MCF 10A (cell line): ENCODE measurements at regions not wholly inside any gene's neighbourhood (a gene's known extent, or its start where the extent isn't known, plus 50 kb on each side); places are given as distances from the start of the nearest gene placed in this dataset.

Source experiments
- BruUV-seq: library from RNA; stranded (reverse); fragments of 400-500 nt; replicated peaks from 2 replicates; lab custom pipeline; 2021; lab: Mats Ljungman, UMichigan
- CTCF ChIA-PET: fragments of 300-600 bp; sonication (Branson Sonifier 250); formaldehyde crosslinking; extraction: SDS; loops from one replicate; lab custom pipeline; 2021; ENCODE audit warnings: antibody characterized with exemption, inconsistent platforms; lab: Yijun Ruan, JAX
- POLR2A ChIA-PET: fragments of 300-600, 350-650 bp; sonication (Branson Sonifier 250); formaldehyde crosslinking; extraction: SDS; loops from one replicate; lab custom pipeline; 2020; ENCODE audit warnings: antibody characterized with exemption, inconsistent platforms; lab: Yijun Ruan, JAX
- DNase-seq: peaks from one replicate; pipeline ENCODE4 v3.0.0-alpha.2; 2018; ENCODE audit not compliant: unreplicated experiment
- H3K27ac Mint-ChIP-seq: one replicate; pipeline ENCODE4 v1.8.0; 2022; ENCODE audit warnings: mild to moderate bottlenecking, low read depth, mixed read lengths; ENCODE audit not compliant: unreplicated experiment
- H3K27me3 Mint-ChIP-seq: one replicate; pipeline ENCODE4 v1.8.0; 2022; ENCODE audit warnings: mixed read lengths; ENCODE audit not compliant: insufficient read depth, unreplicated experiment
- H3K36me3 Mint-ChIP-seq: one replicate; pipeline ENCODE4 v1.8.0; 2022; ENCODE audit warnings: mild to moderate bottlenecking, moderate library complexity, mixed read lengths; ENCODE audit not compliant: insufficient read depth, unreplicated experiment
- H3K4me1 Mint-ChIP-seq: one replicate; pipeline ENCODE4 v1.8.0; 2022; ENCODE audit warnings: mixed read lengths; ENCODE audit not compliant: insufficient read depth, unreplicated experiment
- H3K4me3 Mint-ChIP-seq: one replicate; pipeline ENCODE4 v1.8.0; 2022; ENCODE audit warnings: mild to moderate bottlenecking, moderate library complexity, mixed read lengths; ENCODE audit not compliant: unreplicated experiment
- H3K9me3 Mint-ChIP-seq: one replicate; pipeline ENCODE4 v1.8.0; 2022; ENCODE audit warnings: mixed read lengths; ENCODE audit not compliant: unreplicated experiment
- CTCF ChIP-seq: fragments of 200-600 bp; IDR thresholded peaks from one replicate; pipeline ENCODE4 v1.8.0; 2022; ENCODE audit warnings: antibody characterized with exemption, mild to moderate bottlenecking; ENCODE audit not compliant: unreplicated experiment
- intact Hi-C: fragments of 100-400 bp; cut with micrococcal nuclease; formaldehyde crosslinking; loops from 2 replicates; pipeline ENCODE4 v1.14.1; 2022

GRCh38 chr6:84554706-84555105, 209.7 kb downstream of the TBX18 start:
- H3K4me1 Mint-ChIP-seq, result peaks cover 9% of the 10 kb centered on the region
- no TSS peak for BruUV-seq
- intact Hi-C loops, result no loop called here
- no peak for DNase-seq
- H3K36me3 Mint-ChIP-seq, result no peaks in the 10 kb centered on the region
- no peak overlapping the region for H3K27ac Mint-ChIP-seq
- no peak overlapping the region for H3K4me3 Mint-ChIP-seq
- TF ChIP-seq CTCF, result no peak
- peaks cover 8% of the 10 kb centered on the region for H3K9me3 Mint-ChIP-seq
- POLR2A ChIA-PET, result interaction anchor here (0.6 kb wide), 1 partner anchor 9 kb away, joined by 4 read pairs; no protein-coding TSS in a partner anchor
- H3K27me3 Mint-ChIP-seq, result no peaks in the 10 kb centered on the region
- CTCF ChIA-PET, result interaction anchor here (0.7 kb wide), 1 partner anchor 44 kb away, joined by 3 read pairs; no protein-coding TSS in a partner anchor

DNA sequence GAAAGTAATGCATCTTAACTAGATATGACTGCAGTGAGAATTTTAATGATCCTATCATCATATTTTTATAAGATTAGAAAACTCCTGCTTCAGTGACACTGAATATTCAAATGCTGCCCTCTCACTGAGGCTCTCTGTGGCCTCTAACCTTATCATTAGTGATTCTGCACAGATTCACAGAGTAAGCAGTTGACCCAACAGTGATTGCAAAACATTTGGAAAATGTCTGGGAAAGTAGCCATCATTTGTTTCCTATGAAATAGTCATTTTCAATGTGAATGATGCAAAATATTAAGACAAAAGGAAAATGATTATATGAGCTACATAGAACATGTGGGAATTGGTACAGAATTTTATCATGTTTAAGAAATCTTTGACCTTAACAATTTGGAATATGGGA, 210.3 kb downstream of the TBX18 start:
- ChIA-PET CTCF (interaction anchor here (0.7 kb wide), 1 partner anchor 44 kb away, joined by 3 read pairs; no protein-coding TSS in a partner anchor), POLR2A (interaction anchor here (0.6 kb wide), 1 partner anchor 10 kb away, joined by 4 read pairs; no protein-coding TSS in a partner anchor)
- Mint-ChIP-seq H3K4me1 (peaks cover 9% of the 10 kb centered on the region), H3K4me3 (no peak overlapping the region), H3K9me3 (peaks cover 8% of the 10 kb centered on the region), H3K27ac (no peak overlapping the region), H3K36me3 (no peaks in the 10 kb centered on the region), H3K27me3 (no peaks in the 10 kb centered on the region)
- BruUV-seq, result no TSS peak
- intact Hi-C loops, result no loop called here
- peak; percentile 60 for DNase-seq
- no peak for TF ChIP-seq CTCF

- ChIA-PET CTCF (interaction anchor here (0.6 to 0.9 kb wide), 2 partner anchors 463 to 801 kb away, joined by 3 read pairs; no protein-coding TSS in a partner anchor), POLR2A (no interaction called here)
- Mint-ChIP-seq H3K4me1 (peaks cover 9% of the 10 kb centered on the region), H3K9me3 (peaks cover 8% of the 10 kb centered on the region), H3K27ac (no peak overlapping the region), H3K36me3 (no peaks in the 10 kb centered on the region), H3K4me3 (no peak overlapping the region), H3K27me3 (no peaks in the 10 kb centered on the region)
- no TSS peak for BruUV-seq
- peak; percentile 20 for DNase-seq
- intact Hi-C loops, result no loop called here
- TF ChIP-seq CTCF, result no peak
These were observed 210.9 kb downstream of the TBX18 start for GRCh38 chr6:84553527-84553926.

- no TSS peak for BruUV-seq
- no peak for TF ChIP-seq CTCF
- no peak for DNase-seq
- Mint-ChIP-seq H3K4me1 (peaks cover 9% of the 10 kb centered on the region), H3K36me3 (no peaks in the 10 kb centered on the region), H3K9me3 (peaks cover 8% of the 10 kb centered on the region), H3K27ac (no peak overlapping the region), H3K4me3 (no peak overlapping the region), H3K27me3 (no peaks in the 10 kb centered on the region)
- intact Hi-C loops, result no loop called here
- POLR2A ChIA-PET, result no interaction called here
- CTCF ChIA-PET, result no interaction called here
These were observed 212.6 kb downstream of the TBX18 start for GRCh38 chr6:84551797-84552196.
